GM12874 (cell line): ENCODE measurements at regions not wholly inside any gene's neighbourhood (a gene's known extent, or its start where the extent isn't known, plus 50 kb on each side); places are given as distances from the start of the nearest gene placed in this dataset.

Source experiments
- CTCF ChIP-seq: IDR thresholded peaks from 2 replicates; pipeline ENCODE4 v1.5.1; 2011; ENCODE audit warnings: low read depth, mild to moderate bottlenecking, control low read depth, low read length, moderate library complexity; ENCODE audit not compliant: insufficient read depth

- no peak for TF ChIP-seq CTCF
These were observed 1394.5 kb downstream of the EPHA7 start for GRCh38 chr6:92024881-92025280.

- TF ChIP-seq CTCF: no peak
These were observed 1395.2 kb downstream of the EPHA7 start for GRCh38 chr6:92024110-92024509.

- TF ChIP-seq CTCF: no peak
These were observed 1395.9 kb downstream of the EPHA7 start for GRCh38 chr6:92023410-92023966.

- TF ChIP-seq CTCF: no peak
These were observed 1407.6 kb downstream of the EPHA7 start for GRCh38 chr6:92011681-92012245.

GRCh38 chr6:92008757-92009502 is 1410.4 kb downstream of the EPHA7 start:
- TF ChIP-seq CTCF: no peak

- TF ChIP-seq CTCF: no peak
These were observed 1413.2 kb upstream of the MAP3K7 start for GRCh38 chr6:92000112-92000511.

- TF ChIP-seq CTCF: no peak
These were observed 1407.9 kb upstream of the MAP3K7 start for GRCh38 chr6:91994787-91995186.
